HG03575 (cell line): ENCODE measurements at regions not wholly inside any gene's neighbourhood (a gene's known extent, or its start where the extent isn't known, plus 50 kb on each side); places are given as distances from the start of the nearest gene placed in this dataset.

Source experiments
- ATAC-seq: cut with Tn5 transposase; IDR thresholded peaks from one replicate; pipeline ENCODE4 v1.9.1; 2021; ENCODE audit not compliant: unreplicated experiment, insufficient number of reproducible peaks, low FRiP score; ENCODE audit errors: extremely low read depth

DNA sequence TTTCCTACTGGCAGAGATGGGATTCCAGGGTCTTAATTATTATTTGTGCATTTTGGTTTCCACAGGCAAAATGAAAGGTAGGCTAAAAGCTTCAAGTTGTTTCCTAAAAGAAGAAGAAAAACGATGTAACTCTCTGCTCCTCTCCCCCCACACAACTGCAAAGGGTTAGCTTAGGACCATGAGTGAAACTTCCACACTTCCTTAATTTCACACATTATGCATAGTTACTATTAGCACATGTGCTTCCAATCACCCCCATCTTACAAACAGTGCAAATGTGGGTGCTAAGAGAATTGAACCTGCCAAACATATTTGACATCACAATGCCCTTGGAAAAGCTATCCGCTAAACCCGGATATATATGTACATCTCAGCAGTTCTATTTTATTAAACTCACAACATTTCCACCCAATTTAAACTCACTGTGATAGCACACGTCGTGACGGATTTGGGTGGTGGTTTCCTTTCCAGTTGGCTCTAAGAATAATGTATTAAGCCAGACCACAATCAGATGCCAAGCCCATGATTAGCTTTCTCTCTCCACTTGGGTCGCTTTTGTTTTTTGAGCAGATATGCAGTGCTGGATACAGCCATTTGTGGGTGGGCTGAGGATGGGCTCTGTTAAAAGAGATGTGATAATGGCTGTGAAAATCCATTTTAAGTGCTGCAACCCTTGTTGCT, 245.0 kb upstream of the POU2AF2 start:
- ATAC-seq: no peak

DNA sequence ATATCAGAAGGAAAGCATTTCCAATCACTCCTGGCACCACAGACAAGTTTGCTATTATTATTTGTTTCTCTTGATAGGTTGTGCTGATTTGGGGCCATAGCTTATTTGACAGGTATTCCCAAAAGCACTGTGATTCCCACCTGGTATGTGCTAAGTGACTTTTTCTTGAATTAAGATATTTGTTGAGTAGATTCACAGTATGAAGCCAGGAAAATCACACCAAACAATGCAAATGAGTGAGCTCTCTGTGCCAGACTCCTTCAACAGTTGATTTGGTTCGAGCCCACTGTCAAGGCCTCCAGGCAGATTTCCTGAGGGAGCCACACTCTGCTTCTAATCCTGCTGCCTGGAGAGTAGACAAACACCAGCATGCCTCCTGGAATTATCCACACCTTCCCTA, 253.0 kb upstream of the POU2AF2 start:
- no peak for ATAC-seq

- ATAC-seq: no peak
Observed at GRCh38 chr11:110991661-110992355, 253.7 kb upstream of the POU2AF2 start.

- ATAC-seq: no peak
Observed at GRCh38 chr11:110990311-110990710, 255.2 kb upstream of the POU2AF2 start.

DNA sequence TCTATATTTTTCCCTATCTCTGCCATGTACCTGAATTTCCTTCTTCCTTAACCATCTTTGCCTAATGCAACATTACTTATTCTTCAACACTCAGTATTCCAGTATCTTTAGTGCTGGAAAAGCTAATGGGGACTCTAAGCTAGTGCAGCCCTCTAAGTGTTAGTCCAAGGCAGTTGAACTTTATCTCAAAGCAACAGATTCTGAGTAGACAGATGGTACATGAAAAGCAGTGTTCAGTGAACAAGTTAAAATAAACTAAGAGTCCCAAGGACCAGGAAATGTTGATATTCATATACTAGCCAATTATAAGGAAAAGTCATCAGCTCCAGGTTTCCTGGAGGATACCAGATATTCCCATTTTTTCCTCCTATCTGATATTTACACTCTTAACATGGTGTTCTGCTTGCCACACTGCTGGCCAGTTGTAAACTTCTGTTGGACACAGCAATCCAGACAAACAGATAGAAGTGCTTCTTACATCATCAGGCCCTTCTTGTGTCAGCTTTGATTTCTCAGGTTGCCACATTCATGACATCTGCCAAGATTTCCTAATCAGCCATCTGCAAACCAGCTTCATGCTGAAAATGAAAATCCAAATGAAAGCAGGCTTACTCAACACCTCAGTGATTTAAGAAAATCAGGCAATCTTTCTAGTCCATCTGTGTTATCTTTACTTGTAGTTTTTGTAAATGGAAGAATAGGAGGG, 255.9 kb upstream of the POU2AF2 start:
- ATAC-seq: no peak

DNA sequence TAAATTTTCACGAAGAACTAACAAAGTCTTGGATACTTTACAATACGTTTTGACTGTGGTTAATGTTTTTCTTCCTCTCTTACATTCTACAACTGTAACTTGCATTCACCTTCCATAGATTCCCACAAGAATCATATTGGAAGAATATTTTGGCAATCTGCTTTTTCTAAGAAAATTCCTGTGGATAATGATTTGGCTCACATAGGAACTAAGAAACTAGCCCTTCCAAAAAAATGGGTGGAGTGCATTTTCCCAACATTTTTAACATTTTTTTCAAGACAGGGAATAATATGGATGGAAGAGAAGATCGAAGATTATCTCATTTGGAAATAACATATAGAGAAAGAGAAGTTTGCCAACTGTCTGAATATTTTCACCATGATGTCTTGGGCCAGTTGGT, 256.9 kb upstream of the POU2AF2 start:
- no peak for ATAC-seq

DNA sequence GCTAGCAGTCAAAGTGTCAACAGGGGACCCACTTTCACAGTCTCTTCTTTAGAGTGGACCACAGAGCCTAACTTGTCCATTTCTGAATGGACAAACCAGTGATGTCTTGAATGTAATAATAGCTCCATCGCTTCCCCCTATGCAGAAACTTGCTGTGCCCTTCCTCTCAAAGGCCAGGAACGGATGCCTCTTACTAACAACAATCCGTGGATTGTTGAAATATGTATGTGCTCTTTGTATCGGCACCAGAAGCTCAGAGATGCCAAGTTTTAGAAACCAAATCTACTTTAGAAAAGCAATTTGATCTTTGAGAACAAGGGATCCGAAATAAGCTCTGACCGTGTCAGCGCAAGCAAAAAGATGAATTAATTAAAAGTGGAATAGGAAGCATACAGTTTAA, 259.5 kb upstream of the POU2AF2 start:
- no peak for ATAC-seq

GRCh38 chr11:110985547-110985946, 260.0 kb upstream of the POU2AF2 start:
- no peak for ATAC-seq

DNA sequence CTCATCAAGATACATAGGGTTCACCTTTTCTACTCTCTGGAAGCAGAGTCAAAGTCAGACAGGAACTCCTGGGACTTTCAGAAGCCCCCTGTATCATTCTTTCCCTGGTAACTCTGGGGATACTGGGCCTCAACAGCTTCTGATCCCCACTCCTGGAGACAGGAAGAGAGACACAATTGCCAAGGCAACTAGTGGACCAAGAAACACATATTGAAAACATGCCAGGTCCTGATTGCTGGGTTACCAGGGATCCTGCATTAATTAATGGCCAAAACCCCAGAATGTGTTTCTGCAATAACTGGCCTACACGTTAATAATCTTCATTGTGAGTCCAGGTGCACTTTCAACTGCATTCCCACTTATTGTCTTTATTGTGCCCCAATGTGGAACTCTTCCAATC, 260.8 kb upstream of the POU2AF2 start:
- ATAC-seq: no peak

- no peak for ATAC-seq
Observed at GRCh38 chr11:110984147-110984546, 261.4 kb upstream of the POU2AF2 start.

DNA sequence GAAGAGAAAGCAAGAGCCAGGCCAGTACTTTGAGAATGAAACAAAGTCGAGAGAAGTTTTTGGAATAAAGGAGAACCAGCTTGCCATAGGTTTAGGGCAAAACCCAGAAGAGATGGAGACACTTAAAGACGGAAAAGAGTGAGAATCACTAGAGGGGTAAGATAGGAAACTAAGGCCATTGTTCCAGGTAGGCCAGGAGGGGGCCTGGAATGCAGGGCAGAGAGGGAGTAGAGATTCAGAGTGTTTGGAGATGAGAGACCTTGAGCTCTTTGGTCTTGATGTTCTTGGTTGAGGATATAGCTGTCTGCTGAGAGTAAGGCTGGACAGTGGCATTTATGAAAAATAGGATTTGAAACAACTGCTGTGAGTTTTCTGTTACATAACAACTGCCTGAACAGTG, 263.3 kb upstream of the POU2AF2 start:
- no peak for ATAC-seq

DNA sequence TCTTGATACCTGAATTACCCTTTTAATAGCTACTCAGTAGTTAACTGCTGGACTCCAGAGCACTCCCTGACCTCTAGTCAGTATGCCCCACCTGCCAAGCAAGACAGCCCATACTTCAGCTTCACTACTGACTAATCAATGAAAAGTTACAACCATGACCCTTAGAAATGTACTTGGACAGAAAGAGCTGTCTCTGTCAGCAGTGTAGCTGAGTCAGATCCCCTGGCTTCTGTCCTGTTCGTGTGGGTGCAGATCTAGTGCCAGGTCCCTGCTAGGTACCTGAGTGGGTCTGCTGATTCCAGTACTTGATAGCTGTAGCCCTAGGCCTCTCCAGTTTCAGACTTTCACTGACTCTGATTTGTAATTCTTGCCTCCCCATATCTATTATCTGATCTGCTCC, 265.8 kb upstream of the POU2AF2 start:
- ATAC-seq: no peak

- no peak for ATAC-seq
Observed at GRCh38 chr11:110977661-110978060, 265.4 kb upstream of the ARHGAP20 start.

DNA sequence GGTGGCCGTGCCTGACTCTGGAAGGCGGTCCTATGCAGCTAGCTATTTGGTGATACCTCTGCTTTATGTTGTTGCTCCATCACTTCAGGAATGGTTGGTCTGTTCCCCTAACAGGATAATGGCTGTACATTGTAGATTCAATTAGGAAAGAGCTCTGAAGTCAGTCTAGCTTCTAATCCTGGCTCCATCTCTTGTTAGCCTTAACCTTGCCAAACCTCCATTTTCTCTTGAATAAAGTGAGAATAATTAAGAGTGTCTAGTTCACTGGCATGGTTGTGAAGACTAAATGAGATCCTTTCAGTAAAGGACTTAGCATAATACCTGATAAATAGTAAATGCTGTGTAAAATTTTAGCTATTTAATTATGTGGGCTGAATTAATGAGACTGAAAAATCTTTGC, 262.5 kb upstream of the ARHGAP20 start:
- ATAC-seq: no peak

DNA sequence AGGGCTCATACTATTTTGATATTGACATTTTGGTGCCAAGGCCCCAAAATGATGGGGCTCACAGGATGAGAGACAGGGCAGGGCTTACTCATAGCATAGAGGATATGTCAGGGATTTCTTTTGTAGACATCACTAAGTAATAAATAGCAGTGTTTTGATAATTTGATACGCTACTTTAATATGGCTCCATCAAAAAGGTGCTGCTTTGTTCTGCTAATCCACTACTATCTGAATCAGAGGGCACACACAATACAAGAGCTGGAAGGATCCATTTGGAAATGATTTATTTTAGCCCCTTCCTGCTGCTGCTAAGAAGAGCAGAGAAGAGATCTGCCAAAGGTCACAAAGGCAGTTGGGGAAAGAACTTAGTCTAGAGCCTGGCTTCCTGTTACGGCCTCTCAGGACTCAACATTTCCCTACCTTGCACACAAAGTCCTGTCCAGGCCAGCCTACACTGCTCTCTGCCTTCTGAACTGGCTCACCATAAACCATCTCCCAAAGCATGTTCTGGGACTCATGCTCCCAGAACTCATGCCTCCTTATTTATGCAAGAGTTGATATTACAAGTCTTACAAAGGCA, 261.3 kb upstream of the ARHGAP20 start:
- no peak for ATAC-seq

- no peak for ATAC-seq
Observed at GRCh38 chr11:110972640-110973039, 260.4 kb upstream of the ARHGAP20 start.

DNA sequence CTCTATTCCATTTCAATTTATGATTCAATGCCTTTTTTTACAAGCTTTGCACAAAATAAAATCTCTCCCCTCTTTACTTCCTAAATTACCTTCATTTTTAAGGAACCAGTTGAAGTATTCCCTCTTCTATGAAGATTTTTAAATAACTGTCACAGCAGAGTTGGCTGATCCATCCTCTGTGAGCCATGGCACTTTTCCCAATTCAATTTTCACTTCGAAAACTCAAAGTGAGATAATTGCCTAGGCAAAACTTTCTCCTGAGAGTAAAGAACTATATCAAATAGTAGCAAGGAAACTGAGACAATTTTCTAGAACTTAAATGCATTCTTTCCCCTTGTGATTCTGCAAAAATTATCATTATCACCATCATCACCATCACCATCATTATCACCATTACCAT, 259.9 kb upstream of the ARHGAP20 start:
- ATAC-seq: no peak

DNA sequence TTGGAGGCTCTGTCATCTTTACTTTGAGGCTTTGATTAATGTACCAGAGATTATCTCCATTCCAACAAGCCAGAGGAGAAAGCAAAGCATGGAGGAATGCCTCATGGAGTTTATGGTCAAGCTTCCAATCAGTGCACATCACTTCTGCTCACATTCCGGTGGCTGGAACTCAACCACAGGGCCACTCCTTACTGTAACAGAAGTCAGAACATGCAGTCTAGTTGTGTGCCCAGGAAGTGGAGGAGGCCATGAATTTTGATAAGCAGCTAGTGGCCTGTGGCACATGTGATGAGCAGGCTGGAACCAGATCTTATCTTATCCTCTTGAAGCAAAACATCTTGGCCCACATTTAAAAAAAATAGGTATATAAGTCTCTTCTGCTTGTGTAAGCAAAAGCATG, 258.9 kb upstream of the ARHGAP20 start:
- ATAC-seq: no peak

- ATAC-seq: no peak
Observed at GRCh38 chr11:110968348-110969062, 256.3 kb upstream of the ARHGAP20 start.
